ENCODE measurements at regions not wholly inside any gene's neighbourhood (a gene's known extent, or its start where the extent isn't known, plus 50 kb on each side); places are given as distances from the start of the nearest gene placed in this dataset.

- CTCF ChIA-PET (ENCODE audit: low intra/inter-chr PET ratio), result no interaction called here
- in situ Hi-C loops (cut with MboI), result no loop called here
- POLR2A ChIA-PET, result no interaction called here
These were observed 443.8 kb downstream of the MID1IP1 start for GRCh38 chrX:39245024-39245423.

More at GRCh38 chrX:39245024-39245423, 443.8 kb downstream of the MID1IP1 start:
- ATAC-seq, result no peak
- Histone ChIP-seq H3K79me2 (ENCODE audit: control insufficient read depth, insufficient read depth, low read length) (no peaks in the 10 kb centered on the region), H3K4me2 (ENCODE audit: insufficient read depth, low read length) (no peak overlapping the region), H3K36me3 (ENCODE audit: control insufficient read depth, insufficient read depth, low read length) (no peaks in the 10 kb centered on the region), H2AFZ (ENCODE audit: low read depth, low read length) (no peak overlapping the region), H3K4me3 (no peak overlapping the region), H3K9ac (ENCODE audit: insufficient read depth in 1 of 2, low read depth in 2 of 2, low read length in 2 of 2) (no peak overlapping the region), H3K9me1 (ENCODE audit: control insufficient read depth, insufficient read depth, low read length) (no peaks in the 10 kb centered on the region), H3K27me3 (ENCODE audit: control insufficient read depth in 2 of 2, insufficient read depth in 2 of 2, low read length in 2 of 2) (no peaks in the 10 kb centered on the region), H3K4me1 (replicated peaks in 1 of 2; ENCODE audit: control insufficient read depth in 2 of 2, insufficient read depth in 2 of 2, low read length in 2 of 2) (no peaks in the 10 kb centered on the region), H3K27ac (ENCODE audit: extremely low read depth, low read depth, low read length) (no peak overlapping the region), H3K9me3 (replicated peaks; ENCODE audit: control insufficient read depth, insufficient read depth, low read depth, low read length) (no peaks in the 10 kb centered on the region), H4K20me1 (replicated peaks; ENCODE audit: control insufficient read depth, insufficient read depth, low read length) (no peaks in the 10 kb centered on the region)
- no TSS peak for BruUV-seq (replicated peaks)
- no peak for DNase-seq (ENCODE audit: extremely low read depth in 1 of 4, low spot score in 3 of 4)
- intact Hi-C loops (cut with micrococcal nuclease), result no loop called here
- WGBS (ENCODE audit: insufficient coverage, low coverage, missing lambda C conversion rate), result 23% methylated on average over 2 of the region's 2 CpGs
- no peak for FAIRE-seq
- TF ChIP-seq TAF7 (tag; IDR thresholded peaks at IDR 0.05) (no peak), ZBTB8A (IDR thresholded peaks at IDR 0.05; ENCODE audit: partially characterized antibody) (no peak), CXXC5 (CRISPR knock-in tag; IDR thresholded peaks at IDR 0.05) (no peak), NR4A1 (CRISPR knock-in tag; IDR thresholded peaks at IDR 0.05) (no peak), NR4A1 (tag; IDR thresholded peaks at IDR 0.05) (no peak), SMARCA5 (IDR thresholded peaks at IDR 0.05) (no peak), YY1 (IDR thresholded peaks at IDR 0.05; ENCODE audit: borderline replicate concordance in 1 of 3, control insufficient read depth in 1 of 3, extremely low read depth in 1 of 3, insufficient read depth in 3 of 3, insufficient read length in 1 of 3, insufficient replicate concordance in 2 of 3, low read depth in 1 of 3, low read length in 2 of 3) (no peak), PREB (CRISPR knock-in tag; IDR thresholded peaks at IDR 0.05) (no peak), TSC22D4 (tag; IDR thresholded peaks at IDR 0.05) (no peak), IRF9 (tag; IDR thresholded peaks at IDR 0.05) (no peak), ZC3H11A (IDR thresholded peaks at IDR 0.05; ENCODE audit: low read depth, low read length) (no peak), SIRT6 (IDR thresholded peaks at IDR 0.05; ENCODE audit: low read depth, low read length) (no peak), POLR3G (IDR thresholded peaks at IDR 0.05; ENCODE audit: extremely low read depth, insufficient read length, insufficient replicate concordance) (no peak), RBM15 (IDR thresholded peaks at IDR 0.05; ENCODE audit: insufficient read depth, low read length) (no peak), TOE1 (IDR thresholded peaks at IDR 0.05; ENCODE audit: borderline replicate concordance) (no peak), TOE1 (CRISPR knock-in tag; IDR thresholded peaks at IDR 0.05; ENCODE audit: borderline replicate concordance, low read depth) (no peak), FOSL1 (tag; conservative IDR thresholded peaks at IDR 0.05) (no peak), SAFB (IDR thresholded peaks at IDR 0.05; ENCODE audit: borderline replicate concordance, low read depth, low read length) (no peak), MAFG (tag; conservative IDR thresholded peaks at IDR 0.05) (no peak)
- TF ChIP-seq, protein P1, sequence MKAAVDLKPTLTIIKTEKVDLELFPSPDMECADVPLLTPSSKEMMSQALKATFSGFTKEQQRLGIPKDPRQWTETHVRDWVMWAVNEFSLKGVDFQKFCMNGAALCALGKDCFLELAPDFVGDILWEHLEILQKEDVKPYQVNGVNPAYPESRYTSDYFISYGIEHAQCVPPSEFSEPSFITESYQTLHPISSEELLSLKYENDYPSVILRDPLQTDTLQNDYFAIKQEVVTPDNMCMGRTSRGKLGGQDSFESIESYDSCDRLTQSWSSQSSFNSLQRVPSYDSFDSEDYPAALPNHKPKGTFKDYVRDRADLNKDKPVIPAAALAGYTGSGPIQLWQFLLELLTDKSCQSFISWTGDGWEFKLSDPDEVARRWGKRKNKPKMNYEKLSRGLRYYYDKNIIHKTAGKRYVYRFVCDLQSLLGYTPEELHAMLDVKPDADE (conservative IDR thresholded peaks at IDR 0.05; ENCODE audit: control insufficient read depth, low read depth, low read length), result no peak
- TF ChIP-seq, protein P2, sequence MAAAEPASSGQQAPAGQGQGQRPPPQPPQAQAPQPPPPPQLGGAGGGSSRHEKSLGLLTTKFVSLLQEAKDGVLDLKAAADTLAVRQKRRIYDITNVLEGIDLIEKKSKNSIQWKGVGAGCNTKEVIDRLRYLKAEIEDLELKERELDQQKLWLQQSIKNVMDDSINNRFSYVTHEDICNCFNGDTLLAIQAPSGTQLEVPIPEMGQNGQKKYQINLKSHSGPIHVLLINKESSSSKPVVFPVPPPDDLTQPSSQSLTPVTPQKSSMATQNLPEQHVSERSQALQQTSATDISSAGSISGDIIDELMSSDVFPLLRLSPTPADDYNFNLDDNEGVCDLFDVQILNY (CRISPR knock-in tag; IDR thresholded peaks at IDR 0.05), result no peak
